ENCODE measurements at regions not wholly inside any gene's neighbourhood (a gene's known extent, or its start where the extent isn't known, plus 50 kb on each side); places are given as distances from the start of the nearest gene placed in this dataset.

DNA sequence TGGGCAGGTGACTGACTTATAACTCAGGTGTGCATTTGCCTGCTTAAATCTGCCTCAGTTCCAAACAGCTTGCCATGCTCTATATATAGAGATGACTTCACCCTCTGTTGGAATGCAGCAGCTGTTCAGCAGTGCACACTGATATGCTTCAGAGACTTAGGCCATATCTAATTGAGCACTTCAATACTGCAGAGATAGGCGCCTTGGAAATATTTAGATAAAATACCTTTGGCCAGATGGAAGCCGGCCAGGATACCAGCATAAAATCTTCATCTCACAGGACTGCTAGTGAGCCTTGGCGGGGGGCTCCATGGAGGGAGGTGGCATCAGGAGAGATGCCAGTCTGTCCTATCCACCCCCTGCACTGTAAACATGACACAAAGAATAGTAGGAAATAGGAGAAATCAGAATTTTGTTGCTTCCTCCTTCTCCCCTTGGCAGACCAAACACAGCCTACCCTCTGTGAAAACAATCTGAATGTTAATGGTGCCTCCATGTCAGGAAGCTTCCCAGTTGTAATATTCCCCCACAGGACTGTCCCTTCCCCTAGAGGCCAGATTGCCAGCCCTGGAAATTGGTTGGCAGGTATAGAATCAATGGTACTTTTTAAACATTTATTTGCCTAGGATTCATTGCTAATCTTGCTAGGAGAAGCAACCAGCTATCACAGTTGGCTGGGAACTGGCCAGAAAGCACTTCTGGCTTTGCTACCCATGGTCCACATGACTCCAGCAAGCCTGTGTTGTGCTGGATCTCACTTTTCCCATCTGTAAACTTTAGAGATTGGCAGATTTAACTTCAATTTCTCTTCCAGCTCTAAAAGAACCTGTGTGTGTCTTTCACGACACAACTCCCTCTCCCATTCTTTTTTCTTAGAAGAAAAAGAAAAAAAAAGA, 215.5 kb upstream of the KCNMB2 start:
- H3K9me2 ChIP-seq (replicated peaks; ENCODE audit: low read depth, low read length) = no peaks in the 10 kb centered on the region
- no peaks in the 10 kb centered on the region for H3K27me3 ChIP-seq (ENCODE audit: insufficient read depth, low read length, poor library complexity, severe bottlenecking)
- H3K4me2 ChIP-seq (ENCODE audit: low read depth, low read length, poor library complexity, severe bottlenecking) = no peak overlapping the region
- H3F3A ChIP-seq (ENCODE audit: low read depth) = no peaks in the 10 kb centered on the region
- H3K79me2 ChIP-seq (ENCODE audit: insufficient read depth, low read length) = no peaks in the 10 kb centered on the region
- H4K20me1 ChIP-seq (ENCODE audit: insufficient read depth, low read length, poor library complexity, severe bottlenecking) = no peaks in the 10 kb centered on the region
- TF ChIP-seq, protein P1, sequence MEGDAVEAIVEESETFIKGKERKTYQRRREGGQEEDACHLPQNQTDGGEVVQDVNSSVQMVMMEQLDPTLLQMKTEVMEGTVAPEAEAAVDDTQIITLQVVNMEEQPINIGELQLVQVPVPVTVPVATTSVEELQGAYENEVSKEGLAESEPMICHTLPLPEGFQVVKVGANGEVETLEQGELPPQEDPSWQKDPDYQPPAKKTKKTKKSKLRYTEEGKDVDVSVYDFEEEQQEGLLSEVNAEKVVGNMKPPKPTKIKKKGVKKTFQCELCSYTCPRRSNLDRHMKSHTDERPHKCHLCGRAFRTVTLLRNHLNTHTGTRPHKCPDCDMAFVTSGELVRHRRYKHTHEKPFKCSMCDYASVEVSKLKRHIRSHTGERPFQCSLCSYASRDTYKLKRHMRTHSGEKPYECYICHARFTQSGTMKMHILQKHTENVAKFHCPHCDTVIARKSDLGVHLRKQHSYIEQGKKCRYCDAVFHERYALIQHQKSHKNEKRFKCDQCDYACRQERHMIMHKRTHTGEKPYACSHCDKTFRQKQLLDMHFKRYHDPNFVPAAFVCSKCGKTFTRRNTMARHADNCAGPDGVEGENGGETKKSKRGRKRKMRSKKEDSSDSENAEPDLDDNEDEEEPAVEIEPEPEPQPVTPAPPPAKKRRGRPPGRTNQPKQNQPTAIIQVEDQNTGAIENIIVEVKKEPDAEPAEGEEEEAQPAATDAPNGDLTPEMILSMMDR (conservative IDR thresholded peaks at IDR 0.05; ENCODE audit: low read length) = no peak
- no peak for TF ChIP-seq EZH2phosphoT487 (IDR thresholded peaks at IDR 0.05; ENCODE audit: borderline replicate concordance)
- H3K4me3 ChIP-seq (ENCODE audit: low read length, poor library complexity, severe bottlenecking) = no peak overlapping the region
- H3K36me3 ChIP-seq (ENCODE audit: insufficient read depth, low read length) = no peaks in the 10 kb centered on the region
- no peak overlapping the region for H3K9ac ChIP-seq (ENCODE audit: low read depth, low read length, poor library complexity, severe bottlenecking)
- H3K4me1 ChIP-seq (ENCODE audit: insufficient read depth, low read length, poor library complexity, severe bottlenecking) = peaks cover 9% of the 10 kb centered on the region
- no peak overlapping the region for H2AFZ ChIP-seq (ENCODE audit: low read length)
- H3K9me3 ChIP-seq (ENCODE audit: insufficient read depth, low read depth, low read length) = no peaks in the 10 kb centered on the region

DNA sequence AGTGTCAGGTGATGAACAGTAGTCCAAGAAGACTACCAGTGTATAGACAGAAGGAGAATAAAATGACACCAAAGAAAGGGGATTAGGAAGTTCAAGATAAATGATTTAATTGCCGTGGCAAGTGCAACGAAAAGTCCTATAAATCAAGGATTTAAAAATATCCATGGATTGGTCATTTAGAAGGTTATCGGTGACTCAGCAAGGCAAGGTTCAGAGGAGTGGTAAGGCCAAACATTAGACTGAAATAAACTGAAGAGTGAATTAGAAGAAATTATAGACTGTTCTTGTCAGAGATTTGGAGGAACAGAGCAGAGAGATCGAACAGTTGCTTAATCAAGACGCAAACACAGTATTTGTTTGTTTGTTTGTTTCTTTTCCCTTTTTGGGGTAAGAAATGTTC, 211.9 kb upstream of the KCNMB2 start:
- H2AFZ ChIP-seq (ENCODE audit: low read length) = no peak overlapping the region
- H3K27me3 ChIP-seq (ENCODE audit: insufficient read depth, low read length, poor library complexity, severe bottlenecking) = no peaks in the 10 kb centered on the region
- H3K9me2 ChIP-seq (replicated peaks; ENCODE audit: low read depth, low read length) = no peaks in the 10 kb centered on the region
- H4K20me1 ChIP-seq (ENCODE audit: insufficient read depth, low read length, poor library complexity, severe bottlenecking) = no peaks in the 10 kb centered on the region
- H3K4me3 ChIP-seq (ENCODE audit: low read length, poor library complexity, severe bottlenecking) = no peak overlapping the region
- H3K4me1 ChIP-seq (ENCODE audit: insufficient read depth, low read length, poor library complexity, severe bottlenecking) = peaks cover 9% of the 10 kb centered on the region
- H3K9me3 ChIP-seq (ENCODE audit: insufficient read depth, low read depth, low read length) = no peaks in the 10 kb centered on the region
- no peaks in the 10 kb centered on the region for H3K79me2 ChIP-seq (ENCODE audit: insufficient read depth, low read length)
- TF ChIP-seq, protein P1 (conservative IDR thresholded peaks at IDR 0.05; ENCODE audit: low read length) = no peak
- no peak for TF ChIP-seq EZH2phosphoT487 (IDR thresholded peaks at IDR 0.05; ENCODE audit: borderline replicate concordance)
- H3F3A ChIP-seq (ENCODE audit: low read depth) = no peaks in the 10 kb centered on the region
- no peak overlapping the region for H3K4me2 ChIP-seq (ENCODE audit: low read depth, low read length, poor library complexity, severe bottlenecking)
- no peaks in the 10 kb centered on the region for H3K36me3 ChIP-seq (ENCODE audit: insufficient read depth, low read length)
- no peak overlapping the region for H3K9ac ChIP-seq (ENCODE audit: low read depth, low read length, poor library complexity, severe bottlenecking)

DNA sequence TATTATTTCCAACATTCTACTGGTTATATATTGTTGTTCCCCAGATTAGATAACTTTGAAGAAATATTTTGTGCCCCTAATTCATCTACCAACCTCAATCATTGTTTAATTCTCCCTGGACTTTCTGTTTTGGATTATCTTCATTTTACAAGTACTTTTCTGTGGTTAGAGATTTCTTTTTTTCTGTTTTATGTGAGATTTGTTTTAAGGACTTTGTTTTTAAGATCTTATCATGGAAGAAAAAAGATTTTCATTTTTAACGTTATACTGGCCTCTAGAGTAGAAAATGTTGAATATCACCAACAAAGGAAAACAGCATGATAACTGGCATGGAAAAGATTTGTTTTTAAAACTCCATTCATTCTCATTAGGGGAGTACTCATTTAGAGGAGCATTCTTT, 210.9 kb upstream of the KCNMB2 start:
- Histone ChIP-seq H3K4me1 (ENCODE audit: insufficient read depth, low read length, poor library complexity, severe bottlenecking) (peaks cover 9% of the 10 kb centered on the region), H3F3A (ENCODE audit: low read depth) (no peaks in the 10 kb centered on the region), H3K9me3 (ENCODE audit: insufficient read depth, low read depth, low read length) (no peaks in the 10 kb centered on the region), H4K20me1 (ENCODE audit: insufficient read depth, low read length, poor library complexity, severe bottlenecking) (no peaks in the 10 kb centered on the region), H3K9me2 (replicated peaks; ENCODE audit: low read depth, low read length) (no peaks in the 10 kb centered on the region), H2AFZ (ENCODE audit: low read length) (no peak overlapping the region), H3K4me3 (ENCODE audit: low read length, poor library complexity, severe bottlenecking) (no peak overlapping the region), H3K36me3 (ENCODE audit: insufficient read depth, low read length) (no peaks in the 10 kb centered on the region), H3K9ac (ENCODE audit: low read depth, low read length, poor library complexity, severe bottlenecking) (no peak overlapping the region), H3K79me2 (ENCODE audit: insufficient read depth, low read length) (no peaks in the 10 kb centered on the region), H3K27me3 (ENCODE audit: insufficient read depth, low read length, poor library complexity, severe bottlenecking) (no peaks in the 10 kb centered on the region), H3K4me2 (ENCODE audit: low read depth, low read length, poor library complexity, severe bottlenecking) (peak overlapping the region; percentile 33)
- TF ChIP-seq EZH2phosphoT487 (IDR thresholded peaks at IDR 0.05; ENCODE audit: borderline replicate concordance) = no peak
- TF ChIP-seq, protein P1 (conservative IDR thresholded peaks at IDR 0.05; ENCODE audit: low read length) = peak; percentile 73

Measured in Loucy (cell line).